NCI-H524 treated with DMSO at 0.1 percent for 48 hours (cell line): ENCODE measurements at regions not wholly inside any gene's neighbourhood (a gene's known extent, or its start where the extent isn't known, plus 50 kb on each side); places are given as distances from the start of the nearest gene placed in this dataset.
"Not testable (repeated sequence)": the region's sequence is repeated elsewhere in the genome, so short reads cannot be mapped to it uniquely, and the experiment has no call there.

ENCODE experiments used
- DNase-seq: peaks from one replicate; lab custom pipeline; 2025; lab: John Stamatoyannopoulos, UW

- DNase-seq, result no peak
These were observed 117.2 kb downstream of the IPO8 start for GRCh38 chr12:30578426-30578825.

GRCh38 chr12:30573145-30573544, 122.5 kb downstream of the IPO8 start:
- DNase-seq, result no peak

GRCh38 chr12:30570211-30570890, 125.3 kb downstream of the IPO8 start:
- DNase-seq, result no peak

DNA sequence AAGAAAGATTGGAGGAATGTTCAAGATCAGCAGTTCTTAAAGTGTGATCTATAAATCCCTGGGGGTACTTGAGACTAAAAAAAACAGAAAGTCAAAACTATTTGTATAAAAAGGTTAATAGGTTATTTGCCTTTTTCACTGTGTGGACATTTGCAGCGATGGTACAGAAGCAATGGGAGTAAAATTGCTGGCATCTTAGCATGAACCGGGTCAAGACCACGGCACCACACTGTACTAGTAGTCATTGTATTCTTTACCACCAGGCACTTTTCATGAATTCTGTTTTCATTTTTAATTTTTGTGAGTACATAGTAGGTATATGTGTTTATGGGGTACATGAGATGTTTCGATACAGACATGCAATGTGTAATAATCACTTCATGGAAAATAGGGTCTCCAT, 126.2 kb downstream of the IPO8 start:
- no peak for DNase-seq

- no peak for DNase-seq
These were observed 127.2 kb downstream of the IPO8 start for GRCh38 chr12:30568453-30568852.

DNA sequence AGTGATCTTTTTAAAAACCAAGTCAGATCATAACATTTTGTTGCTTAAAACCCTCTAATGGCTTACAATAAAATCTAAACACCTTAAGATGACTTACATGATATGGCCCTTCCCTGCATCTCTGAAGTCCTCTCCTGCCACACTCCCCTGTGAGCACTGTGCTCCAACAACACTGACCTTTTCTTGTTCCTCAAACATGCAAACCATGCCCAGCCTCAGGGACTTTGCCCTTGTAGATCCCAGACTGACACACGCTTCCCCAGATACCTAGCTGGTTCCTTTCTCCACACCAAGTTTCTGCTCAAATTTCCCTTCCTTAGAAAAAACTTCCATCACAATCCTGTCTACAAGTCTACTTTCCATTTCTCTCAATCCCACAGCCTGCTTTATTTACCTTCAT, 128.6 kb downstream of the IPO8 start:
- no peak for DNase-seq

DNA sequence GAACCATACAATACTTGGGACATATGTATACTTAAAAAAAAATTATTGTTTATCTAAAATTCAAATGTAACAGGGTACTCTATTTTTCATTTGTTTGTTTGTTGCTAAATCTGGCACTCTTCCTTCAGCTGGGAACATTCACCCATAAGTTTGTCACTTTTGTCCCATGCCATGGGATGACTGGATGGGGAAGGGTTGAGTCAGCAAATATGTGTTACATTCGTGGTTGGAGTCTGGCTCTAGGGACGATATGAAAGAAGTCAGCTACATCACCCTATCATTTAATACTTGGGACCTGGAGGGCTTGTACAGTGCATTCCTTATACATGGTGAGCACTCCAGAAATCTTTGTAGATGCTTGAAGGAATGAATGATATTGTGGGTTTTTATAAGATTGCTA, 131.3 kb downstream of the IPO8 start:
- DNase-seq, result no peak

- no peak for DNase-seq
These were observed 147.5 kb downstream of the IPO8 start for GRCh38 chr12:30548203-30548602.

DNA sequence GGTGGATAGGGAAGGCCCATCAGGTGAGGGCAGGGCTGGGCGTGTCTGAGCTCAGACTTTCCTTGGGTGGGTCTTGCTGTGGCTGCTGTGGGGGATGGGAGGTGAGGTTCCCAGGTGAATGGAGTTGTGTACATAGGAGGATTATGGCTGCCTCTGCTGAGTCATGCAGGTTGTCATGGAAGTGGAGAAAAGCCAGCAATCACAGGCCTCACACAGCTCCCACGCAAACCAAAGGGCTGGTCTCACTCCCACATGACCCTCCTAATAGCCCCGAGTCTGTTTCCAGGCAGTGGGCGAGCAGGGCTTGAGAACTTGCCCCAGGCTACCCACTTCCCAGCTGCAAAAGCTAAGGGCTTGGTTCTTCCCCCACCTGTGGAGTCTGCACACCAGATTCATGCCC, 149.5 kb downstream of the IPO8 start:
- DNase-seq, result no peak

DNA sequence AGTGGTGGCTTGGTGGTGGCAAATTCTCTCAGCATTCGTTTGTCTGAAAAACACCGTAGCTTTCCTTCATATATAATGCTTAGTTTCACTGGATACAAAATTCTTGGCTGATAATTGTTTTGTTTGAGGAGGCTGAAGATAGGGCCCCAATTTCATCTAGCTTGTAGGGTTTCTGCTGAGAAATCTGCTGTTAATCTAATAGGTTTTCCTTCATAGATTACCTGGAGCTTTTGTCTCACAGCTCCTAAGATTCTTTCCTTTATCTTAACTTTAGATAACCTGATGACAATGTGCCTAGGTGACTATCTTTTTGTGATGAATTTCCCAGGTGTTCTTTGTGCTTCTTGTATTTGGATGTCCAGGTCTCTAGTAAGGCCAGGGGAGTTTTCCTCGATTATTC, 151.0 kb downstream of the IPO8 start:
- DNase-seq, result not testable (repeated sequence)

DNA sequence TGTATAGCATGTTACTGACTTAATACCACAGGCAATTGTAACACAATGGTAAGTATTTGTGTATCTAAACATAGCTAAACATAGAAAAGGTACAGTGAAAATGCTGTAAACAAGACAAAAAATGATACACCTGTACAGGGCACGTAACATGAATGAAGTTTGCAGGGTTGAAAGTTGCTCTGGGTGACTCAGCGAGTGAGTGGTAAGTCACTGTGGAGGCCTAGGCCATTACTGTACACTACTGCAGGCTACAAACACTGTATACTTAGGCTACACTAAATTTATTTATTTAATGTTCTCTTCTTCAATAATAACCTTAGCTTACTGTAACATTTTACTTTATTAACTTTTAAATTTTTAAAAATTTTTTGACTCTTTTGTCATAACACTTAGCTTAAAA, 158.4 kb downstream of the IPO8 start:
- DNase-seq, result no peak

DNA sequence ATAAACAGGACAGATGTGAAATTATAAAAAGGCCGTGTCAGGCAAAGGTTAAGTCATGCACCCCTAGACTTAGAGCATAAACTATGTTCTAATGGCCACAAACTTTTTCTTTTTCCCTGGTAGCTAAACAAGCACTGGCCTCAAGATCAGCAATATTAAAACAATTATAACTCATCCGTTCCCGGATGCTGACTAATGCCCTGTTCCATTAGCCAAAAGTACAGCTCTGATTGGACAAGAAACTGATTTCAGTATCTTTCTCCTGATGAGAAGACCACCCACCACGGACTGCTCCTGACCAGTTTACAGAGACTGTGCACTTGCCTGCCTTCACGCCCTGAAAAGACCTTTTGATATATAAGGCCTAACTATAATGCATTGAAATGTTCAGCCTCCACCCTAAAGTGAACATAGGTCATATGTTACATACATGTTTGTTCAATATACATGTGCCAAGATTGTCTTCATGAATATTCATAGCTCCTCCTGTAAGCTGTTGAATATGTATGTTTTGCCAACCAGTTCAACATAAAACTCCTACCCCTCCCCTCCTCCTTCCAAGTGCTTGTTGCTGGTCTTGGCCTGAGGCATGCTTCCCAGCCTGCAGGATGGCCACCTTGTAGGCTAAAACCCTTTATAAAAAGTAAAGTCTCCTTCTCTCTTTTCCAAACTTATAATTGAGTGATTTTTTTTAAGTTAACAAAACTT, 162.0 kb downstream of the IPO8 start:
- no peak for DNase-seq

DNA sequence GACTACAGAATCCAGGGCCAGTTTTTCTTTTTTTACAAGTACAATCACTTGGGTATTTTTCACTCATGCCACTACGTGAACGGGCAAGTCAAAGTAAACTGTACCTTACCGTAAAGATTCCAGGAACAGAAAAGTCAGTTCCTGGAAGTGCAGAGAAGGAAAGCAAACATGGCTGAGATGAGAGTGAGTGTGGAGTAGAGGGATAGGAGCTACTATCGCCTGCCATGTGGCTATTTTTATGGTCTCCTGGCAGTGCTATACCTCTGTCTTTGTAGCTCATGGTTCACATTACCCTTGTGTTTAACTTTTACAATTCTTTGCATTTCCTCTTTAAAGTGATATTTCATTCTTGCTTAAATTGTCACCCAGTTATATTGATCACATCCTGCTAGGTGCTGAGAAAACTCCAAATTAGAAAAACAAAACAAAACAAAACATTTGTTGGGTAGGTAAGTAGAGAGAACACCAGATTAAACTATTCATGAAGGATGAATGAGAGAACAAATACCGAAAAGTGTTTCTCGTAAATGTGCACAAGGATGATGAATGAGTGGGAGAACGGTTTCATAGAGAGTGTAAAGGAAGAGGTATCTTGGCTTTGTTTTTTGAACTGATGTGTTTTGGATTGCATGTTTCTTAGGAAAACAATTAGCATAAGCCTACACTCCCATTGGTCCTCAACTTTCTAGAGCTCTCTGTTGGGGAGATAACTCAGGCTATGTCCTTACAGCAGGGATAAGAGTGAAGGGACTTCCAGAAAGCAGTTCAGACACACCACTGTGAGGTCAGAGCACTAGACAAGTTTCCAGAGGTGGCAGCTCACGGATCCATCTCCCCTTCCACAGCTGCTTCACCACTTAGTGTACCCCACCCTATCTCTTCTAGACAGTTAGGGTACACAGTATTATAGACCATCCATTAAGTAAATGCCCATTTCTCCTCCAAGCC, 163.7 kb downstream of the IPO8 start:
- DNase-seq, result no peak

GRCh38 chr12:30529489-30530269, 166.0 kb downstream of the IPO8 start:
- no peak for DNase-seq

GRCh38 chr12:30525171-30525570, 170.5 kb downstream of the IPO8 start:
- DNase-seq, result no peak

GRCh38 chr12:30520285-30520684, 175.4 kb downstream of the IPO8 start:
- not testable (repeated sequence) for DNase-seq

GRCh38 chr12:30519535-30519934, 176.1 kb downstream of the IPO8 start:
- DNase-seq, result no peak

GRCh38 chr12:30517320-30517719, 178.3 kb downstream of the IPO8 start:
- DNase-seq, result no peak

GRCh38 chr12:30515351-30515750, 180.3 kb downstream of the IPO8 start:
- no peak for DNase-seq

- DNase-seq, result no peak
These were observed 181.0 kb downstream of the IPO8 start for GRCh38 chr12:30514666-30515065.

GRCh38 chr12:30508205-30508967, 187.3 kb downstream of the IPO8 start:
- DNase-seq, result no peak
